ENCODE measurements at regions not wholly inside any gene's neighbourhood (a gene's known extent, or its start where the extent isn't known, plus 50 kb on each side); places are given as distances from the start of the nearest gene placed in this dataset.

- DNase-seq = no peak
These were observed 178.0 kb downstream of the DACT1 start for GRCh38 chr14:58815794-58816193.

- no peak for DNase-seq
These were observed 178.8 kb downstream of the DACT1 start for GRCh38 chr14:58816416-58817115.

- no peak for DNase-seq
These were observed 180.1 kb downstream of the DACT1 start for GRCh38 chr14:58817846-58818245.

- no peak for DNase-seq
These were observed 182.3 kb downstream of the DACT1 start for GRCh38 chr14:58820032-58820431.

GRCh38 chr14:58821421-58821820, 183.7 kb downstream of the DACT1 start:
- DNase-seq = no peak

GRCh38 chr14:58822856-58823255, 185.1 kb downstream of the DACT1 start:
- no peak for DNase-seq

- DNase-seq = no peak
These were observed 185.6 kb downstream of the DACT1 start for GRCh38 chr14:58823312-58823711.

GRCh38 chr14:58824106-58824505, 186.3 kb downstream of the DACT1 start:
- no peak for DNase-seq

- DNase-seq = no peak
These were observed 187.0 kb downstream of the DACT1 start for GRCh38 chr14:58824796-58825195.

- no peak for DNase-seq
These were observed 187.8 kb downstream of the DACT1 start for GRCh38 chr14:58825606-58826005.

GRCh38 chr14:58826845-58827686, 189.3 kb downstream of the DACT1 start:
- no peak for DNase-seq

- DNase-seq = no peak
These were observed 190.5 kb downstream of the DACT1 start for GRCh38 chr14:58828298-58828697.

- DNase-seq = no peak
These were observed 191.8 kb downstream of the DACT1 start for GRCh38 chr14:58829594-58829993.

GRCh38 chr14:58830121-58830520, 192.4 kb downstream of the DACT1 start:
- DNase-seq = no peak

GRCh38 chr14:58832095-58832521, 194.3 kb downstream of the DACT1 start:
- DNase-seq = no peak

GRCh38 chr14:58833634-58834378, 196.0 kb downstream of the DACT1 start:
- DNase-seq = no peak

GRCh38 chr14:58836303-58836974, 198.7 kb downstream of the DACT1 start:
- DNase-seq = no peak

GRCh38 chr14:58839233-58839632, 201.5 kb downstream of the DACT1 start:
- DNase-seq = no peak

- DNase-seq = no peak
These were observed 206.8 kb downstream of the DACT1 start for GRCh38 chr14:58844544-58844943.

- no peak for DNase-seq
These were observed 209.1 kb downstream of the DACT1 start for GRCh38 chr14:58846682-58847465.

GRCh38 chr14:58848365-58848764, 210.6 kb downstream of the DACT1 start:
- no peak for DNase-seq

GRCh38 chr14:58849601-58850000, 211.8 kb downstream of the DACT1 start:
- DNase-seq = no peak
